GM13977 (cell line): ENCODE measurements at regions not wholly inside any gene's neighbourhood (a gene's known extent, or its start where the extent isn't known, plus 50 kb on each side); places are given as distances from the start of the nearest gene placed in this dataset.
A peak's percentile ranks its signal among the peaks of the same experiment; 100 is the strongest.
"Not testable (repeated sequence)": the region's sequence is repeated elsewhere in the genome, so short reads cannot be mapped to it uniquely, and the experiment has no call there.

Source experiments
- DNase-seq: peaks from one replicate; pipeline ENCODE4 v3.0.0; 2012; ENCODE audit warnings: low spot score
- CTCF ChIP-seq: IDR thresholded peaks from 2 replicates; pipeline ENCODE4 v1.5.1; 2012; ENCODE audit warnings: mild to moderate bottlenecking, control low read depth; ENCODE audit not compliant: insufficient read depth; ENCODE audit errors: extremely low read depth, missing control alignments
- in situ Hi-C: fragments of 300-500 bp; cut with MboI; formaldehyde crosslinking; loops from one replicate; pipeline ENCODE4 v1.12.0; 2022; ENCODE audit warnings: low sequenced_read_pairs, low pct_unique_long_range_greater_than_20kb, mixed read lengths, inconsistent platforms; ENCODE audit not compliant: unreplicated experiment

- DNase-seq: no peak
- in situ Hi-C loops: no loop called here
- no peak for TF ChIP-seq CTCF
Observed at GRCh38 chr5:102678267-102679058, 76.6 kb upstream of the PAM start.

GRCh38 chr5:102681403-102681983 lies 73.6 kb upstream of the PAM start:
- DNase-seq: peak; percentile 69
- in situ Hi-C loops: no loop called here
- TF ChIP-seq CTCF: peak; percentile 88

- TF ChIP-seq CTCF: no peak
- no peak for DNase-seq
- in situ Hi-C loops: no loop called here
Observed at GRCh38 chr5:102682101-102682647, 72.9 kb upstream of the PAM start.

- DNase-seq, in situ Hi-C loops: not testable (repeated sequence)
Observed at GRCh38 chr5:102688076-102688475, 67.0 kb upstream of the PAM start.

GRCh38 chr5:102688581-102689342 lies 66.3 kb upstream of the PAM start:
- DNase-seq, in situ Hi-C loops: not testable (repeated sequence)

- TF ChIP-seq CTCF: no peak
- no peak for DNase-seq
- in situ Hi-C loops: no loop called here
Observed at GRCh38 chr5:102690910-102691309, 64.2 kb upstream of the PAM start.

GRCh38 chr5:102691434-102691833 lies 63.7 kb upstream of the PAM start:
- no peak for TF ChIP-seq CTCF
- DNase-seq: no peak
- in situ Hi-C loops: no loop called here
